ENCODE measurements at regions not wholly inside any gene's neighbourhood (a gene's known extent, or its start where the extent isn't known, plus 50 kb on each side); places are given as distances from the start of the nearest gene placed in this dataset.

DNA sequence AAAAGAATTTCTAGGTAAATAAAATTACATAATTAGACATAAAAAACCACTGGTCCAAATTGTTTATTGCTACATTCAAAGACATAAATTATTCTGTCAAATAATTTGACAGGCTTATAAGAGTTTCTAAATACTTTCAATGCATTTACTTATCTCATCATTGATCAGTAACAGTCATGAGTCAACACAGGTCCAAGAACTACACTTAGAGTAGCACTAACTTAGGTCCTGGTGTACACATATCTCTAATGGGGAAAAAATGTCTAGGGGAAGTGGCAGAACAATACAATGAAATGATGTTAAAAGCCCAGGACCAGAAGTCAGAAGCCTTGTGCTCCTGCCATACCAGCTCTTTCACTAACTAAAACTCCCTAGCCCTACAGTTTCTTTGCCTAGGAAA lies 96.5 kb upstream of the SLCO6A1 start:
- H3K27me3 ChIP-seq (replicated peaks in 1 of 2; ENCODE audit: control insufficient read depth in 2 of 2, insufficient read depth in 2 of 2, low read length in 1 of 2): no peaks in the 10 kb centered on the region
- ChIA-PET POLR2A (interaction anchor here (0.5 kb wide), 1 partner anchor 88 kb away, joined by 3 read pairs; no protein-coding TSS in a partner anchor), CTCF (interaction anchor here (1.1 to 1.7 kb wide), 6 partner anchors 9 to 545 kb away, joined by 3 to 10 read pairs (median 5); partner anchors contain the start of gene PAM), RAD21 (ENCODE audit: unreplicated experiment) (interaction anchor here (0.7 to 1.4 kb wide), 8 partner anchors 9 to 665 kb away, joined by 3 to 5 read pairs (median 3); no protein-coding TSS in a partner anchor), SMC1A (ENCODE audit: uncharacterized antibody, unreplicated experiment) (interaction anchor here (1.0 to 1.6 kb wide), 6 partner anchors 9 to 161 kb away, joined by 3 to 5 read pairs (median 4); no protein-coding TSS in a partner anchor)
- DNase-seq (ENCODE audit: low read depth, low spot score): no peak
- BruUV-seq (replicated peaks): no TSS peak
- no peak for TF ChIP-seq HDAC2 (IDR thresholded peaks at IDR 0.05)
- no peak for TF ChIP-seq SREBF2 (IDR thresholded peaks at IDR 0.05; ENCODE audit: low read length)
- no peak for TF ChIP-seq ATF7 (IDR thresholded peaks at IDR 0.05; ENCODE audit: low read depth)
- no peak for TF ChIP-seq KLF5 (IDR thresholded peaks at IDR 0.05; ENCODE audit: partially characterized antibody)
- no peak for TF ChIP-seq NBN (IDR thresholded peaks at IDR 0.05)
- no peak for TF ChIP-seq TBL1XR1 (IDR thresholded peaks at IDR 0.05; ENCODE audit: low read depth, low read length)
- TF ChIP-seq BRCA1 (IDR thresholded peaks at IDR 0.05; ENCODE audit: low read depth, low read length): no peak
- TF ChIP-seq POLR2A (IDR thresholded peaks at IDR 0.05; ENCODE audit: low read depth, low read length): no peak
- no peak for TF ChIP-seq CHD1 (IDR thresholded peaks at IDR 0.05; ENCODE audit: low read depth, low read length)
- no peaks in the 10 kb centered on the region for H3K36me3 ChIP-seq (ENCODE audit: control insufficient read depth in 2 of 2, insufficient read depth in 2 of 2, low read length in 1 of 2)
- FAIRE-seq: no peak
- no peak overlapping the region for H3K4me3 ChIP-seq
- H3K27ac ChIP-seq (ENCODE audit: control insufficient read depth, insufficient read depth): no peak overlapping the region
- no peaks in the 10 kb centered on the region for H3K4me1 ChIP-seq (ENCODE audit: control insufficient read depth, insufficient read depth, low read length)
- peak; percentile 21 for ATAC-seq
- H3K9me3 ChIP-seq (replicated peaks; ENCODE audit: control insufficient read depth, insufficient read depth, low read length): no peaks in the 10 kb centered on the region; the same call in 2 of the 3 replicates
- no peak overlapping the region for H3K4me2 ChIP-seq (ENCODE audit: control insufficient read depth, insufficient read depth)
- in situ Hi-C loops (cut with MboI) (no loop called here), intact Hi-C loops (cut with micrococcal nuclease; ENCODE audit: unreplicated experiment) (no loop called here)
- no peaks in the 10 kb centered on the region for H3K79me2 ChIP-seq (ENCODE audit: control insufficient read depth, insufficient read depth, low read length)
- H4K20me1 ChIP-seq (ENCODE audit: control insufficient read depth, insufficient read depth): no peaks in the 10 kb centered on the region
- H3K9ac ChIP-seq (ENCODE audit: control insufficient read depth, insufficient read depth, low read length): no peak overlapping the region
- no peak overlapping the region for H2AFZ ChIP-seq (ENCODE audit: control insufficient read depth, low read depth, low read length)

DNA sequence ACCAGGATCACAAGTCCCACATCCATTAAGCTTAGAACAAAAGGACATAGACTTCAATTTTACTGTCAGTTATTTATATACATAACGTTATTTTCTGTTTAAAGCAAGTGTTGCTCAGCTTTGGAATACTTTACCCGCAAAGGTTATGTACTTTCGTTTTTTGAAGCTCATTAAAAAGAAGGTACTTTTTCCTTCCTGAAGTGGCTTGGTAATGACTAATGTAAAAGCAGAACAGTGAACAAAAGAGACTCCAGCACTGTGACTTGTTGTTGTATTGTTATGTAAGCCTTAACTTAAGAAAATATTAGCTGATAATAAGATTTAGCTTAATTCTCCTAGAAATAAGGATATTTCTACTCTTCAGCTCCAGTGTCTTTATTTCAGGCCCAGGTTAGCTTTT lies 97.3 kb upstream of the SLCO6A1 start:
- CTCF ChIA-PET: interaction anchor here (0.7 to 1.7 kb wide), 9 partner anchors 8 to 544 kb away, joined by 3 to 10 read pairs (median 4); partner anchors contain the start of gene PAM
- no peaks in the 10 kb centered on the region for H3K4me1 ChIP-seq (ENCODE audit: control insufficient read depth, insufficient read depth, low read length)
- H4K20me1 ChIP-seq (ENCODE audit: control insufficient read depth, insufficient read depth): no peaks in the 10 kb centered on the region
- ATAC-seq: peak; percentile 82
- POLR2A ChIA-PET: interaction anchor here (0.5 kb wide), 1 partner anchor 87 kb away, joined by 3 read pairs; no protein-coding TSS in a partner anchor
- H3K36me3 ChIP-seq (ENCODE audit: control insufficient read depth in 2 of 2, insufficient read depth in 2 of 2, low read length in 1 of 2): no peaks in the 10 kb centered on the region
- intact Hi-C loops (cut with micrococcal nuclease; ENCODE audit: unreplicated experiment): no loop called here
- RAD21 ChIA-PET (ENCODE audit: unreplicated experiment): interaction anchor here (0.7 to 1.4 kb wide), 8 partner anchors 11 to 664 kb away, joined by 3 to 5 read pairs (median 3); no protein-coding TSS in a partner anchor
- FAIRE-seq: peak; percentile 38
- H3K4me2 ChIP-seq (ENCODE audit: control insufficient read depth, insufficient read depth): peak overlapping the region; percentile 22; the same call in 1 of the 2 replicates
- H3K4me3 ChIP-seq: no peak overlapping the region
- no peak overlapping the region; the same call in 1 of the 2 replicates for H3K27ac ChIP-seq (ENCODE audit: control insufficient read depth, insufficient read depth)
- peak; percentile 26 for DNase-seq (ENCODE audit: low read depth, low spot score)
- SMC1A ChIA-PET (ENCODE audit: uncharacterized antibody, unreplicated experiment): interaction anchor here (0.6 to 1.6 kb wide), 9 partner anchors 9 to 435 kb away, joined by 3 to 5 read pairs (median 3); no protein-coding TSS in a partner anchor
- no peaks in the 10 kb centered on the region; the same call in 2 of the 3 replicates for H3K9me3 ChIP-seq (replicated peaks; ENCODE audit: control insufficient read depth, insufficient read depth, low read length)
- peak overlapping the region; percentile 7; the same call in 1 of the 2 replicates for H2AFZ ChIP-seq (ENCODE audit: control insufficient read depth, low read depth, low read length)
- H3K27me3 ChIP-seq (replicated peaks in 1 of 2; ENCODE audit: control insufficient read depth in 2 of 2, insufficient read depth in 2 of 2, low read length in 1 of 2): no peaks in the 10 kb centered on the region
- in situ Hi-C loops (cut with MboI): no loop called here
- WGBS (ENCODE audit: insufficient coverage, insufficient replicate concordance, low lambda C conversion rate, missing lambda C conversion rate): 1% methylated on average over 3 of the region's 3 CpGs
- H3K9ac ChIP-seq (ENCODE audit: control insufficient read depth, insufficient read depth, low read length): no peak overlapping the region
- no TSS peak for BruUV-seq (replicated peaks)
- H3K79me2 ChIP-seq (ENCODE audit: control insufficient read depth, insufficient read depth, low read length): no peaks in the 10 kb centered on the region
- TF ChIP-seq MTA2 (IDR thresholded peaks at IDR 0.05; ENCODE audit: low read depth): peak; percentile 97
- peak; percentile 88 to 91 for TF ChIP-seq IKZF2 (IDR thresholded peaks at IDR 0.05)
- peak; percentile 36 for TF ChIP-seq JUNB (IDR thresholded peaks at IDR 0.05)
- TF ChIP-seq CHD4 (IDR thresholded peaks at IDR 0.05): no peak
- peak; percentile 73 for TF ChIP-seq ATF7 (IDR thresholded peaks at IDR 0.05; ENCODE audit: low read depth)
- TF ChIP-seq MEF2A (IDR thresholded peaks at IDR 0.05; ENCODE audit: insufficient read depth, low read depth, low read length): 0 out of 2 replicates have a peak, but pooled peaks have one; percentile 29
- TF ChIP-seq BCL11A (IDR thresholded peaks at IDR 0.05; ENCODE audit: low read depth, low read length): peak; percentile 77
- TF ChIP-seq RBBP5 (conservative IDR thresholded peaks at IDR 0.05): no peak
- TF ChIP-seq EP300 (IDR thresholded peaks at IDR 0.05; ENCODE audit: borderline replicate concordance in 1 of 2, control insufficient read depth in 1 of 2, low read depth in 2 of 2, low read length in 2 of 2): peak; percentile 36 to 75; a peak in 2 of 4 replicates
- TF ChIP-seq CHD2 (IDR thresholded peaks at IDR 0.05; ENCODE audit: borderline replicate concordance, low read depth, low read length): peak; percentile 33; the same call in 1 of the 2 replicates
- no peak for TF ChIP-seq HDAC6 (IDR thresholded peaks at IDR 0.05; ENCODE audit: unreplicated experiment)
- TF ChIP-seq, protein P1, sequence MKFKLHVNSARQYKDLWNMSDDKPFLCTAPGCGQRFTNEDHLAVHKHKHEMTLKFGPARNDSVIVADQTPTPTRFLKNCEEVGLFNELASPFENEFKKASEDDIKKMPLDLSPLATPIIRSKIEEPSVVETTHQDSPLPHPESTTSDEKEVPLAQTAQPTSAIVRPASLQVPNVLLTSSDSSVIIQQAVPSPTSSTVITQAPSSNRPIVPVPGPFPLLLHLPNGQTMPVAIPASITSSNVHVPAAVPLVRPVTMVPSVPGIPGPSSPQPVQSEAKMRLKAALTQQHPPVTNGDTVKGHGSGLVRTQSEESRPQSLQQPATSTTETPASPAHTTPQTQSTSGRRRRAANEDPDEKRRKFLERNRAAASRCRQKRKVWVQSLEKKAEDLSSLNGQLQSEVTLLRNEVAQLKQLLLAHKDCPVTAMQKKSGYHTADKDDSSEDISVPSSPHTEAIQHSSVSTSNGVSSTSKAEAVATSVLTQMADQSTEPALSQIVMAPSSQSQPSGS (IDR thresholded peaks at IDR 0.05; ENCODE audit: low read length): 0 out of 2 replicates have a peak, but pooled peaks have one; percentile 19
- peak; percentile 93 for TF ChIP-seq NR2F1 (conservative IDR thresholded peaks at IDR 0.05)

All from GM12878 (cell line).